Spleen (tissue), 7 donors: ENCODE measurements at regions not wholly inside any gene's neighbourhood (a gene's known extent, or its start where the extent isn't known, plus 50 kb on each side); places are given as distances from the start of the nearest gene placed in this dataset.

Experiments
- CTCF ChIP-seq, 11 experiments: fragments of 200-600 bp in 7 of 11; fragments of 450-650 bp in 4 of 11; sonication (generic) in 4 of 11; IDR thresholded peaks in 8 of 11; conservative IDR thresholded peaks in 3 of 11; 1 replicate in 7 of 11; 2 replicates in 4 of 11; pipeline versions ENCODE4 v1.4.0 to v1.8.0; 2016 to 2021; ENCODE audit warnings: antibody characterized with exemption in 11 of 11, inconsistent platforms in 4 of 11, mild to moderate bottlenecking in 1 of 11
- POLR2A ChIP-seq, 3 donors: fragments of 450-650 bp; IDR thresholded peaks; one replicate each; pipeline ENCODE4 v1.5.1; 2017; ENCODE audit warnings: antibody characterized with exemption in 3 of 3, mild to moderate bottlenecking in 1 of 3
- donor health status: DM: no; HTN: no; CAD: no; lungs with moderate emphysema.
- donor health status: DM: no; HTN: no; CAD: no.
- donor health status: DM: no; HTN: no; CAD: no.

- TF ChIP-seq CTCF (IDR thresholded peaks at IDR 0.05 in 8 of 11, conservative IDR thresholded peaks at IDR 0.05 in 3 of 11) (no peak), POLR2A (IDR thresholded peaks at IDR 0.05) (no peak)
Measured at GRCh38 chr13:59269476-59269875, 894.3 kb downstream of the DIAPH3 start.
